NCI-H446 (cell line): ENCODE measurements at regions not wholly inside any gene's neighbourhood (a gene's known extent, or its start where the extent isn't known, plus 50 kb on each side); places are given as distances from the start of the nearest gene placed in this dataset.
"Not testable (repeated sequence)": the region's sequence is repeated elsewhere in the genome, so short reads cannot be mapped to it uniquely, and the experiment has no call there.

Experiments
- DNase-seq, 2 experiments: peaks; one replicate each; lab custom pipeline; 2025; lab: John Stamatoyannopoulos, UW

- no peak for DNase-seq
These were observed 1012.6 kb downstream of the CDH11 start for GRCh38 chr16:64109241-64109640.

- DNase-seq, result no peak
These were observed 1019.2 kb downstream of the CDH11 start for GRCh38 chr16:64102654-64103053.

DNA sequence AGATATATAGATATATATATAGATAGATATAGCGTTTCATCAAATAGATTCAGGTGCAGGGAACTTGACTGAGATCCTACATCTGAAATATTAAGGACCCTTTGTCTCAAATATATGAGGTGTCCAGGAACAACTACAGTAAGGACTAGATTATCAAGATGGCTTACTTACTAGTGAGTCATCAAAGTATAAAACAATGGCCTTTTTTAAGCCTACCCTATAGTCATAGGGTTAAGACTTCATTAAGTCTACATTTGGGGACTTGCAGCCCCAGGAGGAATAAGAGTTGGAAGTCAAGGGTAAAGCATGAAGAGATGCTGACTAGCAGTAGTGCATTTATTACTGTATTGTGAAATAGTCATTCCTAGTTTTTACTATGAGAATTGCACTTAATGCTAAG is 1023.4 kb downstream of the CDH11 start:
- no peak for DNase-seq

DNA sequence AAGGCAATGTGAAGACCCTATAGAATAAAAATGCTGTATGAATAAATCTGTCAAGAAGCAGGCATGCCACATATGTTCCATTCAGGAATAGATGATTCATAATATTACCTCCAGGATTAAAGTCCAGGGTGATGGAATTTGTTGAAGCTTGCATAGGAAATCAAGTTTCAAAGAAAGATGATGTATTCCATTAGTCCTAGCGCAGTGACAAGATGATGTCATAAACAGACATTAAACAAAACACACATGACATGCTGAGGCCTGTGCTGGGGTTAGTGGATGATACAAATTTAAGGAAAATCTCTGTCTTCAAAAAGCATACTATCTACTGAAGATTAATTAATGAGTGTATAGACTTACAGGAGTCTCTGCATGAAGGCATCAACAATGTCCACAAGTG is 1025.2 kb downstream of the CDH11 start:
- DNase-seq, result no peak

DNA sequence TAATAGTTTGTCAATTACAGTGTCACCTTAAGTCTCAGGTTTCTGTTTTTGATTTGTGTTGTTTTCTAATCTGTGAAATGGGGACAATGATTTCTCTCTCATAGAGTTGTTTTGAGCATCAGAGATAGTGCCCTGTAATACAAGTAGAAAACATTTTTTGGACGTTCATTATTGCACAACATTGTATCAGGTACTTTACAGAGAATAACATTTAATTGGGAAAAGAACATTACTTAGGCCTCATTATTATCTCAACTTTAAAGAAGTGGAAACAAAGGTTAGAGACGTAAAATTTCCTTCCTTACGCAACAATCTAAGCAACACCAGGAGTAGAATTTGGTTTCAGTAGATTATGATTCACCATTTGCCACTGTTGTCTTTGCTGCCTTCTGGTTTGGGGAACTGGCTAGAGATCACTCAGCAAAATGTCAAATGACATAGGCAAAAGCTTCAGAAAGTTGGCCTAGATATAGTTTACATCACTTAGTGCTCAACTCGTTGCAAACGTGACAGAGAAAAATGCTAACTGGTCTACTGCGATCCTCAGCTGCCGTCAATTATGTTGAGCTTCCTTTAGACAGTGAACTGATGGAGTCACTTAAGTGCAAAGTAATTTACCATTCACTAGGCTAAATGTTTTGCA is 1026.8 kb downstream of the CDH11 start:
- DNase-seq, result no peak

DNA sequence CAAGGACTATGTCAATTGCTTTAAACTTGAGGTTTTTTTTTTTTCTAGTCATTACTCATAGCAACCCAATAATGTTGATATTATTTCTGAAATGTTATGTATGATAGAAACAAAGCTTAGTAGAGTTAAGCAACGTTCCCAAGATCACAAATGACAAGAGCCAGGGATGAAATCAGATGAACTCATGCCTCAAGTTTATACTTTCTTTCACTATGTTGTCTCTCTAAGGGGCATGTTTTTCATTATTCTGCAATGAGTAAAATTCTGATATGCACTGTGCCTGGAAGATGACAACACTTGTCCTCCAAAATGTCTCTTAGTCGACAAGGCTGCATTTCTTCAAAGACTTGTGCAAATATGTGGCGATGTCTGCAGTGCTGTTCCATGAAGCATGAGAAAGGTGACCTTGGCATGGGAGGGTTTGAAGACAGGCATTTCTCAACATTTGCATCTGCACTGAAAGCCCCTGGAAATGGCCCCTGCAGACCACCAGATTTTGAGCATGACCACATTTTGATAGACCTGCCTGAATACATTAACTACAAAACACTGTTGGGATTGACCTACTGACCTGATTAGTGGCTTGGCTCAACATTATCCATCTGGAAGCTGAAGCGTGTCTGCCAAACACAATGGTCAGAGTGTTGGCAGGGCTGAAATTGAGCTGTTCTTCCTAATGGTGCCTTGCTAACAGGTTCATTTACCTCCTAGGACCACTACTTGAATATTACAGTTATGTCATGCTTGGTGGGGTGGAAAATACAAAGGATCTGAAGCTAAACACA is 1027.5 kb downstream of the CDH11 start:
- no peak for DNase-seq

DNA sequence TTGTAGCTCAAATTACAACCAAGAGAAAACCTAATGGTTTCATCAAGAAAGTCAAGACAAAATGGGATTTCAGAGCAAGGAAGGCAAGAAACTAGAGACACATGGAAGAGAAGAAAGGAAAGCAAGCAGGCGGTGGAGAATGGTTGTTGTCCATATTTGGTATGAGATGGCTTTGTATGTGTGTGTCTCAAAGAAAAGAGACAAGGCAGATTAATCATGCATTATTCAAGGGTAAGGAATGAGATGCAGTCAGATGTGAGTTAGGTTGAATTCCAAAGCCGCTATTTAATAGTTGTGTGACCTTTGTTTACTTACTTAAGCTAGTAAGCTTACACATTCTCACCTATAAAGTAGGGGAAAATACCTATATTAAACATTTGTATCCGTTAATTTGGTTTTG is 1029.6 kb downstream of the CDH11 start:
- DNase-seq, result no peak

- DNase-seq, result no peak
These were observed 1031.5 kb downstream of the CDH11 start for GRCh38 chr16:64090327-64090726.

DNA sequence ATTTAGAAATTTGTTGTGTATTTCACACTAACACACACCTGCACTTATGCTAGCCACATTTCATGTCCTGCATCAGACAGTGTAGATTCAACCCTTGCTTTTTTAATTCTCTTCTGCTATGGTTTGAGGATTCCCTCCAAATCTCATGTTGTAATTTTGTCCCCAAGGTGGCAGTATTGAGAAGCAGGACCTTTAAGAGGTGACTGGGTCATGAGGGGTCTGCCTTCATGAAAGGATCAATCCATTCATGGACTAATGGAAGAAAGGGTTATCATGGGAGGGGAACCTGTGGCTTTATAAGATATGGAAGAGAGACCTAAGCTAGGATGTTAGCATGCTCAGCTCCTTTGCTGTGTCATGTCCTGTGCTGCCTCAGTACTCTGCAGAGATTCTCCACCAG is 1032.2 kb downstream of the CDH11 start:
- DNase-seq, result peak in 1 of 2 experiments; percentile 32

GRCh38 chr16:64088838-64089237 is 1033.0 kb downstream of the CDH11 start:
- DNase-seq, result no peak

GRCh38 chr16:64085296-64085695 is 1036.6 kb downstream of the CDH11 start:
- DNase-seq, result no peak

- no peak for DNase-seq
These were observed 1037.2 kb downstream of the CDH11 start for GRCh38 chr16:64084706-64085105.

GRCh38 chr16:64083428-64084129 is 1038.3 kb downstream of the CDH11 start:
- DNase-seq, result no peak

- DNase-seq, result no peak
These were observed 1044.6 kb downstream of the CDH11 start for GRCh38 chr16:64077242-64077641.

- DNase-seq, result no peak
These were observed 1047.2 kb downstream of the CDH11 start for GRCh38 chr16:64074706-64075105.

GRCh38 chr16:64072131-64072730 is 1049.6 kb downstream of the CDH11 start:
- not testable (repeated sequence) for DNase-seq

DNA sequence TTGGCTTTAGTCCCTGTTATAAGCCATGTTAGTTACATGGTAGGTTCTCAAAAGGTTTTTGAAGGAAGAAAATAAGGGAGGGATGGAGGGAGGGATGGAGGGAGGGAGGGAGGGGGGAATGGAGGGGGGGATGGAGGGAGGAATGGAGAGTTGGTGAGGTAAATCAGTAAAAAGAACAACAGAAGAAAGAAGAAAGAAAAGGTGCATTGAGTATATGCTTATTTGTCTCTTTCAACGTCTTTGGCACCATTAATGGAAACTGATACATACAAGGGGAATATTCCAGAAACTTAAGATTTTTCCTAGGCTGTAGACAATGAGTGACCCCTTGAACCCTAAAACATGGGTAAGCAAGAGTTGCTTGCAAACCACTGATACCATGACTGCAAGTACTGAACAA is 1056.3 kb downstream of the CDH11 start:
- DNase-seq, result no peak

DNA sequence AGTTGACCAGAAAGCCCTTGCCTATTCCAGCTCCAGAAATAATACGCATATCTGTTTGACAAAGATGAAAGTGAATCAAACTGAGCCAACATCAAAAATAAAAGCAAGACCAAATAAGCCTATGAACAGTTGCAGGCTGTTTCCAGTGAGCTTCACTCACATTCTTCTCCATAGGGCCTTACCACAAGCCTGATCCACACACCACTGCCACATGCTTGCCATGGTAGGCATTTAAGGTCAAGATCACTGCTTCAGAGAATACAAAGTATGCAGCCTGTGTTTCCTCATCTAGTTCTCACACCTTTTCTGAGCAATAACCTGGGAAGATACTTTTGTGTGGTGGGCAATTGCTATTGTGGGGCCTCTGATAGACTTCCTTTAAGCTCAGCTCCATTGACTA is 1060.2 kb downstream of the CDH11 start:
- DNase-seq, result no peak

- no peak for DNase-seq
These were observed 1061.2 kb downstream of the CDH11 start for GRCh38 chr16:64060631-64061030.

DNA sequence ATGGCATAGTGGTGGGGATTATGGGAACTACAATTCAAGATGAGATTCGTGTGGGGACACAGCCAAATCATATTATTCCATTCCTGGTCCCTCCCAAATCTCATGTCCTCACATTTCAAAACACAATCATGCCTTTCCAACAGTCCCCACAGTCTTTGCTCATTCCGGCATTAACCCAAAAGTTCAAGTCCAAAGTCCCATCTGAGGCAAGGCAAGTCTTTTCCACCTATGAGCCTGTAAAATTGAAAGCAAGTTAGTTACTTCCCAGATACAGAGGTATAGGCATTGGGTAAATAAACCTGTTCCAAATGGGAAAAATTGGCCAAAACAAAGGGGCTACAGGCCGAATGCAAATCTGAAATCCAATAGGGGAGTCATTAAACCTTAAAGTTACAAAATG is 1063.2 kb downstream of the CDH11 start:
- no peak for DNase-seq

GRCh38 chr16:64051824-64052223 is 1070.0 kb downstream of the CDH11 start:
- peak in 1 of 2 experiments; percentile 2 for DNase-seq

GRCh38 chr16:64047878-64048277 is 1074.0 kb downstream of the CDH11 start:
- DNase-seq, result no peak

- DNase-seq, result no peak
These were observed 1074.7 kb downstream of the CDH11 start for GRCh38 chr16:64047207-64047606.
